ENCODE measurements at regions not wholly inside any gene's neighbourhood (a gene's known extent, or its start where the extent isn't known, plus 50 kb on each side); places are given as distances from the start of the nearest gene placed in this dataset.
A peak's percentile ranks its signal among the peaks of the same experiment; 100 is the strongest.

DNA sequence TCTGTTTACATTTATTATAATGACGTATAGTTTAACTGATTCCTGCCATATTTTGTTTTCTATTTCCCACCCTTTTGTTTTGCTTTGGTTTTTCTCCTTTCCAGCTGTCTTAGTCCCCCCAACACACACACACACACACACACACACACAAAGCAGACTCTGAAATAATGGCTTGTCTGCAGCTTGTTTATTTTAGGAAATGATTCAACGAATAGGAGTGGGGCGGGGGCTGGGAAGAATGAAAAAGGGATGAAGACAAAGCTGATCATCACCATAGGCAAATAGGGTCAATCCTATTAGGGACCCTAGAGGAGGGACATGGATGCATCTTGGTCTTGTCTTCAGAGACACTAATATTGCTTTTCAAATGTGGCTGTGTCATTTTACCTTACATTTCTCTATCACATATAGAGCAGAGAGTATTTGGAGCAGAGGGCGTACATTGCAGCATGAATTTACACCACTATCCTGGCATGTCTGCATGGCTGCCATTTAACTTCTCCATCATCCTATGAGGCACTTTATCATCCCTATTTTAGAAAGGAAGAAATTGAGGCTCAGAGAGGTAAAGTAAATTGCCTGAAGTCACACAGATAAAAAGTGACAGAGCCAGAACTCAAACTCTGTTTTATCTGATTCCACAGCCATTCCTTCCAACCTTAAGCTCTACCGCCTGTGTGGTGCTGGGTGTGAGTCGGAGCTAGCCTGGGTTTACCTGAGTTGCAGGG lies 147.2 kb upstream of the TPM1 start:
- no peak overlapping the region for H3K18ac ChIP-seq (ENCODE audit: low read length)
- H2BK120ac ChIP-seq (ENCODE audit: low read depth, low read length): no peak overlapping the region
- no peaks in the 10 kb centered on the region for H3K36me3 ChIP-seq (replicated peaks in 1 of 2; ENCODE audit: control insufficient read depth in 2 of 2, insufficient read depth in 2 of 2, low read length in 2 of 2)
- H3K27me3 ChIP-seq (ENCODE audit: control insufficient read depth in 3 of 3, insufficient read depth in 3 of 3, low read depth in 1 of 3, low read length in 3 of 3): no peaks in the 10 kb centered on the region
- no peaks in the 10 kb centered on the region for H3K9me3 ChIP-seq (replicated peaks in 1 of 2; ENCODE audit: control insufficient read depth in 2 of 2, insufficient read depth in 1 of 2, low read depth in 1 of 2, low read length in 2 of 2)
- H2BK15ac ChIP-seq (ENCODE audit: low read length): no peak overlapping the region
- no peak overlapping the region for H4K91ac ChIP-seq (ENCODE audit: low read depth, low read length, poor library complexity)
- no peak overlapping the region for H3K9ac ChIP-seq (ENCODE audit: low read depth, low read length, poor library complexity)
- peak overlapping the region; percentile 1 for H3K27ac ChIP-seq (replicated peaks; ENCODE audit: low read length)
- H3K79me1 ChIP-seq (ENCODE audit: low read depth, low read length): no peaks in the 10 kb centered on the region
- H3K4me2 ChIP-seq (ENCODE audit: insufficient read depth, low read length, poor library complexity, severe bottlenecking): no peak overlapping the region
- no peak for DNase-seq (ENCODE audit: low spot score)
- peak overlapping the region; percentile 82 for H2AFZ ChIP-seq (ENCODE audit: low read length)
- H3K4me3 ChIP-seq (ENCODE audit: low read length in 2 of 2): no peak overlapping the region
- no peak overlapping the region for H2BK12ac ChIP-seq (ENCODE audit: low read length)
- no peak overlapping the region for H3K23ac ChIP-seq (ENCODE audit: low read depth, low read length, poor library complexity)
- no CpG with 5 or more reads among the region's 6 CpGs for WGBS, 2 donors (ENCODE audit: extremely low coverage in 2 of 2, insufficient read length in 2 of 2, insufficient replicate concordance in 1 of 2)
- H3K4ac ChIP-seq (ENCODE audit: low read length): no peak overlapping the region
- peaks cover 17 to 19% of the 10 kb centered on the region in 2 donors for H3K4me1 ChIP-seq (ENCODE audit: control insufficient read depth in 2 of 2, insufficient read depth in 1 of 2, low read depth in 1 of 2, low read length in 2 of 2)
- no peak overlapping the region for H4K8ac ChIP-seq (ENCODE audit: low read depth, low read length)
- no peak overlapping the region for H2AK5ac ChIP-seq (ENCODE audit: low read depth, low read length)
- no peak overlapping the region for H3K14ac ChIP-seq (ENCODE audit: low read length)
- no peak overlapping the region for H2BK5ac ChIP-seq (ENCODE audit: low read length)

- Histone ChIP-seq H2BK5ac (ENCODE audit: low read length) (no peak overlapping the region), H2BK12ac (ENCODE audit: low read length) (no peak overlapping the region), H3K4ac (ENCODE audit: low read length) (no peak overlapping the region), H4K91ac (ENCODE audit: low read depth, low read length, poor library complexity) (no peak overlapping the region), H3K27ac (replicated peaks; ENCODE audit: low read length) (peak overlapping the region; percentile 1), H2AK5ac (ENCODE audit: low read depth, low read length) (no peak overlapping the region), H3K14ac (ENCODE audit: low read length) (no peak overlapping the region), H3K9ac (ENCODE audit: low read depth, low read length, poor library complexity) (no peak overlapping the region), H3K79me1 (ENCODE audit: low read depth, low read length) (no peaks in the 10 kb centered on the region), H3K27me3 (ENCODE audit: control insufficient read depth in 3 of 3, insufficient read depth in 3 of 3, low read depth in 1 of 3, low read length in 3 of 3) (no peaks in the 10 kb centered on the region), H2BK120ac (ENCODE audit: low read depth, low read length) (no peak overlapping the region), H3K4me2 (ENCODE audit: insufficient read depth, low read length, poor library complexity, severe bottlenecking) (no peak overlapping the region), H3K9me3 (replicated peaks in 1 of 2; ENCODE audit: control insufficient read depth in 2 of 2, insufficient read depth in 1 of 2, low read depth in 1 of 2, low read length in 2 of 2) (no peaks in the 10 kb centered on the region), H3K4me3 (ENCODE audit: low read length in 2 of 2) (no peak overlapping the region), H2AFZ (ENCODE audit: low read length) (peak overlapping the region; percentile 82), H3K4me1 (ENCODE audit: control insufficient read depth in 2 of 2, insufficient read depth in 1 of 2, low read depth in 1 of 2, low read length in 2 of 2) (peaks cover 17 to 21% of the 10 kb centered on the region in 2 donors), H4K8ac (ENCODE audit: low read depth, low read length) (no peak overlapping the region), H3K36me3 (replicated peaks in 1 of 2; ENCODE audit: control insufficient read depth in 2 of 2, insufficient read depth in 2 of 2, low read length in 2 of 2) (no peaks in the 10 kb centered on the region), H2BK15ac (ENCODE audit: low read length) (no peak overlapping the region), H3K18ac (ENCODE audit: low read length) (no peak overlapping the region), H3K23ac (ENCODE audit: low read depth, low read length, poor library complexity) (no peak overlapping the region)
- WGBS, 2 donors (ENCODE audit: extremely low coverage in 2 of 2, insufficient read length in 2 of 2, insufficient replicate concordance in 1 of 2): no CpG with 5 or more reads among the region's 1 CpG
- DNase-seq (ENCODE audit: low spot score): no peak
Measured at GRCh38 chr15:62895905-62896316, 146.6 kb upstream of the TPM1 start.

DNA sequence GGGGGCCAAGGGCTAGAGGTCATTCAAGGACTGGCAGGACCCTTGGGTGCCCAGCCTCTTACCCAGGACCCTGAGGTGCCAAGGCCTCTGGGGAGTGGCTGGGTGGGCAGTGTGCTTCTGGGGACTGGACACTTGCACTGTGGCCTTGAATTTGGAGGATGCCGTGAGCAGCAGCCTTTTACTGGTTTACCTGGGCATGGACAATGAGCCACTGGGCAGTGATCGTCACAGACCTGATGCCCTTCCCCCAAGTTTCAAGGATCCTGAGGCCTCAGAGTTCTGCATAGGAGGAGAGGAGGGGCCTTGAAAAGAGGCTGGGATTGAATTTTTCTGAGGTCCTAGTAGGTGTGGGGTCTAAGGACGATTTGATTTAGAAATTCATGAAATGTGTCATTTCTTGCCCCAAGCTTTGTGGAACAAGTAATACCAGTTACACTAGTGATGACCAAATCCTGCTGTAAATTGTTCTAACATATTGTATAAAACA lies 146.1 kb upstream of the TPM1 start:
- Histone ChIP-seq H3K14ac (ENCODE audit: low read length) (no peak overlapping the region), H3K4ac (ENCODE audit: low read length) (peak overlapping the region; percentile 87), H4K8ac (ENCODE audit: low read depth, low read length) (no peak overlapping the region), H2BK12ac (ENCODE audit: low read length) (peak overlapping the region; percentile 79), H3K27ac (replicated peaks; ENCODE audit: low read length) (peak overlapping the region; percentile 47), H2AK5ac (ENCODE audit: low read depth, low read length) (peak overlapping the region; percentile 97), H3K18ac (ENCODE audit: low read length) (peak overlapping the region; percentile 91), H2BK120ac (ENCODE audit: low read depth, low read length) (peak overlapping the region; percentile 76), H3K79me1 (ENCODE audit: low read depth, low read length) (no peaks in the 10 kb centered on the region), H4K91ac (ENCODE audit: low read depth, low read length, poor library complexity) (no peak overlapping the region), H2AFZ (ENCODE audit: low read length) (peak overlapping the region; percentile 82), H3K4me2 (ENCODE audit: insufficient read depth, low read length, poor library complexity, severe bottlenecking) (no peak overlapping the region), H3K9ac (ENCODE audit: low read depth, low read length, poor library complexity) (no peak overlapping the region), H3K9me3 (replicated peaks in 1 of 2; ENCODE audit: control insufficient read depth in 2 of 2, insufficient read depth in 1 of 2, low read depth in 1 of 2, low read length in 2 of 2) (no peaks in the 10 kb centered on the region), H3K36me3 (replicated peaks in 1 of 2; ENCODE audit: control insufficient read depth in 2 of 2, insufficient read depth in 2 of 2, low read length in 2 of 2) (no peaks in the 10 kb centered on the region), H3K27me3 (ENCODE audit: control insufficient read depth in 3 of 3, insufficient read depth in 3 of 3, low read depth in 1 of 3, low read length in 3 of 3) (no peaks in the 10 kb centered on the region), H3K4me1 (ENCODE audit: control insufficient read depth in 2 of 2, insufficient read depth in 1 of 2, low read depth in 1 of 2, low read length in 2 of 2) (peaks cover 17 to 23% of the 10 kb centered on the region in 2 donors), H3K23ac (ENCODE audit: low read depth, low read length, poor library complexity) (no peak overlapping the region), H2BK5ac (ENCODE audit: low read length) (no peak overlapping the region), H2BK15ac (ENCODE audit: low read length) (peak overlapping the region; percentile 92), H3K4me3 (ENCODE audit: low read length in 2 of 2) (peak overlapping the region in 1 of 2 donors; percentile 19)
- no CpG with 5 or more reads among the region's 3 CpGs for WGBS, 2 donors (ENCODE audit: extremely low coverage in 2 of 2, insufficient read length in 2 of 2, insufficient replicate concordance in 1 of 2)
- DNase-seq (ENCODE audit: low spot score): no peak

- Histone ChIP-seq H2AFZ (ENCODE audit: low read length) (peak overlapping the region; percentile 82), H3K4ac (ENCODE audit: low read length) (no peak overlapping the region), H3K36me3 (replicated peaks in 1 of 2; ENCODE audit: control insufficient read depth in 2 of 2, insufficient read depth in 2 of 2, low read length in 2 of 2) (no peaks in the 10 kb centered on the region), H3K9me3 (replicated peaks in 1 of 2; ENCODE audit: control insufficient read depth in 2 of 2, insufficient read depth in 1 of 2, low read depth in 1 of 2, low read length in 2 of 2) (no peaks in the 10 kb centered on the region), H3K4me3 (ENCODE audit: low read length in 2 of 2) (peak overlapping the region in 1 of 2 donors; percentile 7), H2AK5ac (ENCODE audit: low read depth, low read length) (no peak overlapping the region), H3K27ac (replicated peaks; ENCODE audit: low read length) (peak overlapping the region; percentile 47), H3K27me3 (ENCODE audit: control insufficient read depth in 3 of 3, insufficient read depth in 3 of 3, low read depth in 1 of 3, low read length in 3 of 3) (no peaks in the 10 kb centered on the region), H3K9ac (ENCODE audit: low read depth, low read length, poor library complexity) (no peak overlapping the region), H3K18ac (ENCODE audit: low read length) (peak overlapping the region; percentile 84), H2BK5ac (ENCODE audit: low read length) (no peak overlapping the region), H4K8ac (ENCODE audit: low read depth, low read length) (no peak overlapping the region), H3K23ac (ENCODE audit: low read depth, low read length, poor library complexity) (no peak overlapping the region), H2BK12ac (ENCODE audit: low read length) (no peak overlapping the region), H3K79me1 (ENCODE audit: low read depth, low read length) (no peaks in the 10 kb centered on the region), H3K14ac (ENCODE audit: low read length) (no peak overlapping the region), H3K4me1 (ENCODE audit: control insufficient read depth in 2 of 2, insufficient read depth in 1 of 2, low read depth in 1 of 2, low read length in 2 of 2) (peaks cover 17 to 25% of the 10 kb centered on the region in 2 donors), H2BK15ac (ENCODE audit: low read length) (no peak overlapping the region), H3K4me2 (ENCODE audit: insufficient read depth, low read length, poor library complexity, severe bottlenecking) (no peak overlapping the region), H2BK120ac (ENCODE audit: low read depth, low read length) (no peak overlapping the region), H4K91ac (ENCODE audit: low read depth, low read length, poor library complexity) (peak overlapping the region; percentile 83)
- peak; percentile 36 for DNase-seq (ENCODE audit: low spot score)
- no CpG with 5 or more reads among the region's 19 CpGs for WGBS, 2 donors (ENCODE audit: extremely low coverage in 2 of 2, insufficient read length in 2 of 2, insufficient replicate concordance in 1 of 2)
Measured at GRCh38 chr15:62896969-62897486, 145.5 kb upstream of the TPM1 start.
